ENCODE measurements at regions not wholly inside any gene's neighbourhood (a gene's known extent, or its start where the extent isn't known, plus 50 kb on each side); places are given as distances from the start of the nearest gene placed in this dataset.

- no peak for DNase-seq (ENCODE audit: low read depth in 4 of 4, low spot score in 3 of 4)
Measured at GRCh38 chrX:42725196-42725595, 52.8 kb downstream of the PPP1R2C start.

- DNase-seq (ENCODE audit: low read depth in 4 of 4, low spot score in 3 of 4) = no peak
Measured at GRCh38 chrX:42720209-42720608, 57.8 kb downstream of the PPP1R2C start.

GRCh38 chrX:42715701-42716262 is 62.2 kb downstream of the PPP1R2C start:
- no peak for DNase-seq (ENCODE audit: low read depth in 4 of 4, low spot score in 3 of 4)

DNA sequence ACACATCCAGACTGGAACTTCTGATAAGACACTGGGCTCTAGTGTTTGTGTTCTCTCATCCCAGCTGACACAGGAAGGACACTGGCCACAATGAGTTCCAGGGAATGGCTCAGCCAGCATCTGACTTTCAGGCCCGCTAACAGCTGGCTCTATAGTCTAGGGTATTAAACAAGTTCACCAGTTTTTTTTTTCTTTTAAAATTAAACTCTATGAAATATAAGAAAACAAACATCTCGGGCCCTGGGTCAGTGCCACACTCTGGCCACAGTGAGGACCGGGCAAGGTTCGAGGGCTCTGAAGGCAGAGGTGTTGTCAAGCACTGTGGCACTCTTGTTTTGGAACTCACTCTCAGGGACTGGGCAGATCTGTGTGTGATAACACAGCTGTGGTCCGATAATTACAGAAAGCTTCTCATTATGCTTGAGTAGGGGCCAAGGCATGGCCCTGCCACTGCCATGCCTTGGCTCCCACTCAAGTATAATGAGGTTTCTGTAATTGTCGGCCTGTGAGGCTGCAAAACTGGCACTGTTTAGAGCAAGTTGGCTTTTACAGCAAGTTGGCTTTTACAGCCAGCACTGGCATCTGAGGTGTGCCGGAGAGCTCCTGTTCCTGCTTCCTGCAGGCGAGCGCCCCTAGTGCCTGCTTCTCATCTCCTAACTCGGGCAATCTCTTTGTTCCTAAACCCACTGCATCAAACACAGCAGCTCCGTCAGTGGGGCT is 62.8 kb downstream of the PPP1R2C start:
- DNase-seq (ENCODE audit: low read depth in 4 of 4, low spot score in 3 of 4) = peak in 1 of 4 donors; percentile 14

DNA sequence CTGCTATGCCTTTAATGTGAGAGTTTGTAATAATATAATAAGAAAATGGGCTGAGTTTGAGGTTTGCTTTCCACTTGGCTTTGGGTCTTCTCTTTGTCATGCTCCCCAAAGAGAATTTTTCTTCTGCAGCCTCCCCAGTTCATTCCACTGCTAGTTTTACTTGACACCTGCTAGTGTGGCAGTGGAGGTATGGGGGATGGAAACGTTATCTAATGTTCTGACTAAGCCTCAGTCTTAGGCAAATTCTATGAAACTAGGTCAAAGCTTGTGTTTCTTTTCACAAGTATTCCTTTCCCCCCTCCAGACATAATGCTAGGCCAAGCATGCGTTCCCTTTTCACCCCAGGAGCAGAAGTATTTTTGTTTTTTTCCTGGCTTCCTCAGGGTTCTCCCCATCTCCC is 67.5 kb downstream of the PPP1R2C start:
- DNase-seq (ENCODE audit: low read depth in 4 of 4, low spot score in 3 of 4) = no peak

GRCh38 chrX:42708222-42708621 is 69.7 kb downstream of the PPP1R2C start:
- DNase-seq (ENCODE audit: low read depth in 4 of 4, low spot score in 3 of 4) = no peak

DNA sequence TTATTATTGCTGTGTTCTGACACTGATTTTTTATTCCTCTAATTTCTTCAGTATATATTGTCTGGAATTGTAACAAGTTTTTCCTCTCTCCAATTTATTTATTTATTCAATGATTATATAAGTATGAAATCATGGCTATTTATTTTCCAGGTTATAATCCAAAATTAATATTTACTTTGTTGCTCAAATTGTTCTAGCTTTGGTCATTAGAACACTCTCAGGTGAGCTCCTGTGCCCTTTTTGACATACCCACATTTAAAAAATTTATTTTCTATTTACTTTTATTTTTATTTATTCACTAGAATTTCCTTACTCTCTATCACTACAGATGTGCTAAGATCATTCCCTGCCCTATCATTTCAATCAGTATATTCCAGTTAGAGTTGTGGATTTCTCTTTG is 70.2 kb downstream of the PPP1R2C start:
- no peak for DNase-seq (ENCODE audit: low read depth in 4 of 4, low spot score in 3 of 4)

GRCh38 chrX:42704454-42704853 is 73.5 kb downstream of the PPP1R2C start:
- no peak for DNase-seq (ENCODE audit: low read depth in 4 of 4, low spot score in 3 of 4)

GRCh38 chrX:42697544-42697943 is 80.4 kb downstream of the PPP1R2C start:
- no peak for DNase-seq (ENCODE audit: low read depth in 4 of 4, low spot score in 3 of 4)

- no peak for DNase-seq (ENCODE audit: low read depth in 4 of 4, low spot score in 3 of 4)
Measured at GRCh38 chrX:42696536-42697124, 81.3 kb downstream of the PPP1R2C start.

DNA sequence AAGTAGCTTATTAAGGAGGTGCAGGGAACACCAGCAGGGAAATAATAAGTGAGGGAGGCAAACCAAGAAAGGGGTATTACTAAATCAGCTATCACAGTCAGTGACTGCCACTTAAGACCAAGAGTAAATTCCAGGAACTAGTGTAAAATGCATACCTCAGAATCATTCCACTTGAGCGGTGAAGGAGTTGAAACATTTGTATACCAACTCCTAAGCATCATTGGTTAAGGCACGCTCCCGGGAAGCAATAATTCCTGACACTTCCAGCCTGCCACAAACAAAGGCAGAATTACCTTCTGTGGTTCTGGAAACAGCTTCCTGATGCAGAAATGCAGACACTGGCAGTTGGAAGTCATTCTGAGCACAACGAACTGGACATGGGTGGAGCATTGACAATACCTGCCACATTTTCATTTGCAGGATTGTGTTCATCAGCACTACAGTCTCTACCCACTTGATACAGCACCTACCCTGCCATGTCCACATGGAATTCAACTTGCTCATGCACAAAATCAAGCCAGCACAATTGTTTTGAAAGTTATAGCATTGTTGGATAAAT is 82.1 kb downstream of the PPP1R2C start:
- DNase-seq (ENCODE audit: low read depth in 4 of 4, low spot score in 3 of 4) = no peak

GRCh38 chrX:42694260-42694815 is 83.6 kb downstream of the PPP1R2C start:
- no peak for DNase-seq (ENCODE audit: low read depth in 4 of 4, low spot score in 3 of 4)

DNA sequence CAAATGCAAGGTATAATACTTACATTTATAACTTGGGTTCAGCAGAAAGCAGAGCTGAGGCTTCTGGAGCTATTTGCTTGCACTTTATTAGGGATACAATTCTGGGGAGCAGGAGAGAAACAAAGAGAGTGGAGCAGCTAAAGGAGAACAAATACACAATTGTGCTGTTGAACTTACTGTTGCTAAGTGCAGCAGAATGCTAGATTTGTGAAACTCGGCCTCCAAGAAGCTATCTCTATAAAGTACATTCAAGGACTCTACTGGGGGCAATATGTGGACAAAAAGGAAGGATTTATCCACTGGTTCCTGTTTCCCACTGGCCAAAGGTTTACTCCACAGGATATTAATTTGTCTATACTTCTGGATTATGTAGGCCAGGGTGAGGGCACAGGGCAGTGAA is 86.8 kb downstream of the PPP1R2C start:
- no peak for DNase-seq (ENCODE audit: low read depth in 4 of 4, low spot score in 3 of 4)

DNA sequence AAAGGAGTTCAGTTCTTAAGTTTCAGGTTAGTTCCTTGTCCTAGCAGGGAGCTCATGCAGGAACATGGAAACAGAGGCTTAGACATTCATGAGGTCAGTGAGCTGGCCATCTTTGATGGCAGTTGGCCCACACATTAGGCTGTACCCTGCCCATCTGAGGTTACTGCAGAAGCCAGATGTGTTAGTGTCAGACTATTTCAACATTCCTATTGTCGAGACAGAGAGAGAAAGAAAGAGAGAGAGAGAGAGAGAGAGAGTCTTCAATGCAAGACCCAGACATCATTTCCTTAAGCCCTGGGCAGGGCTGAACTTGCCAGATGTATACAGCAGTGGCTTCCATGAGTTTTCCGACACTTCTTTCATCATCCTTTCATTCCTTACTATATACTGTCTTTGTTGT is 91.3 kb downstream of the PPP1R2C start:
- DNase-seq (ENCODE audit: low read depth in 4 of 4, low spot score in 3 of 4) = no peak

DNA sequence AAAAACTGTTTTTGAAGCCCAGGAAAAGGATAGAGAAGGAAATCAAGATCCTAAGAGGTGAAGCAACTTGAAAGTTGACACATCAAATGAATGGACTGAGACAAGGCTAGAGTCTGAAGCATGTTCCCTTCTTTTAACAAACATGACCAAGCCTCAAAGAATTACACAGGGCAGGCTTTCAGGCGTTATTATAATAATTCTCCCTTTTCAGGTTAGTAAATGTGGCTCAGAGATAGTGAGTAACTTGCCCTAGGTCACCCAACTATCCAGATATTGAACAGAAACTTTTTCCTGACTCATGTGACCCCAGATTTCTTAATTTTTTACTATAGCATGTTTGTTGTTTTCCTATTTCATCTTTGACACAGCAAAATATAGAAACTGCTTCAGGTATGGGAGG is 91.7 kb downstream of the PPP1R2C start:
- no peak for DNase-seq (ENCODE audit: low read depth in 4 of 4, low spot score in 3 of 4)

GRCh38 chrX:42684065-42684464 is 93.9 kb downstream of the PPP1R2C start:
- DNase-seq (ENCODE audit: low read depth in 4 of 4, low spot score in 3 of 4) = no peak

GRCh38 chrX:42680666-42681065 is 97.3 kb downstream of the PPP1R2C start:
- peak in 1 of 4 donors; percentile 1 for DNase-seq (ENCODE audit: low read depth in 4 of 4, low spot score in 3 of 4)

GRCh38 chrX:42678133-42678532 is 99.8 kb downstream of the PPP1R2C start:
- DNase-seq (ENCODE audit: low read depth in 4 of 4, low spot score in 3 of 4) = no peak

- no peak for DNase-seq (ENCODE audit: low read depth in 4 of 4, low spot score in 3 of 4)
Measured at GRCh38 chrX:42673301-42673810, 104.6 kb downstream of the PPP1R2C start.

GRCh38 chrX:42664680-42665079 is 113.3 kb downstream of the PPP1R2C start:
- DNase-seq (ENCODE audit: low read depth in 4 of 4, low spot score in 3 of 4) = no peak

GRCh38 chrX:42628471-42628870 is 149.5 kb downstream of the PPP1R2C start:
- no peak for DNase-seq (ENCODE audit: low read depth in 4 of 4, low spot score in 3 of 4)

Measured in left renal pelvis (tissue), 4 donors.